AG04450 (cell line): ENCODE measurements at regions not wholly inside any gene's neighbourhood (a gene's known extent, or its start where the extent isn't known, plus 50 kb on each side); places are given as distances from the start of the nearest gene placed in this dataset.
"Not testable (repeated sequence)": the region's sequence is repeated elsewhere in the genome, so short reads cannot be mapped to it uniquely, and the experiment has no call there.

Experiments
- CTCF ChIA-PET: fragments of 300-600, 350-600 bp; formaldehyde crosslinking; extraction: SDS; loops from one replicate; lab custom pipeline; 2022; ENCODE audit warnings: antibody characterized with exemption, inconsistent platforms; lab: Charles Lee
- POLR2A ChIA-PET: fragments of 350-600 bp; formaldehyde crosslinking; extraction: SDS; loops from one replicate; lab custom pipeline; 2021; ENCODE audit warnings: antibody characterized with exemption, inconsistent platforms; lab: Yijun Ruan, JAX
- DNase-seq: peaks from one replicate; pipeline ENCODE4 v3.0.0-alpha.2; 2011; ENCODE audit warnings: low read depth, low spot score
- H3K27ac ChIP-seq: one replicate; pipeline ENCODE4 v1.5.1; 2012; ENCODE audit warnings: low read depth, low read length, control low read depth
- H3K27me3 ChIP-seq: one replicate; pipeline ENCODE4 v1.6.0; 2012; ENCODE audit warnings: low read length; ENCODE audit not compliant: control insufficient read depth, insufficient read depth
- H3K4me3 ChIP-seq: 2 replicates; pipeline ENCODE4 v1.5.1; 2011; ENCODE audit warnings: mild to moderate bottlenecking, low read depth, low read length, control low read depth
- H3K9me3 ChIP-seq: 2 replicates; pipeline ENCODE4 v1.5.1; 2012; ENCODE audit warnings: low read length; ENCODE audit not compliant: control insufficient read depth, insufficient read depth
- TF ChIP-seq, protein P1 (sequence below): IDR thresholded peaks from 2 replicates; pipeline ENCODE4 v1.5.1; 2011; ENCODE audit warnings: low read depth, low read length, control low read depth, inconsistent platforms

DNA sequence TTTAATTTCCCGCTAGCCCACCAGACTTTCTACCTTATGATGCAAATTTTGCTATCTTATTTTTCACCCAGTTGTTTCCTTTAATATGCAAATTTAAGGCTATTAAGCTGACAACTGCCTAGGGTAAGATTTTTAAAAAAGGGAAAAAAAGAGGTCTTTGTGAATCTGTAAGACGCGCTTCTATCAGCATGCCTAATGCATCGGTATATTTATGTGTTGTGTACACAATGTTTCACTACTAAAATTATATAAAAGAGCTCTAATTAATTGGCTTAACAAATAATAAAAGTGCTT is 386.6 kb downstream of the KIF20B start:
- POLR2A ChIA-PET = no interaction called here
- no peak for DNase-seq
- no peak overlapping the region for H3K27ac ChIP-seq
- no peaks in the 10 kb centered on the region for H3K9me3 ChIP-seq
- CTCF ChIA-PET = interaction anchor here (0.6 kb wide), 1 partner anchor 234 kb away, joined by 4 read pairs; no protein-coding TSS in a partner anchor
- no peak overlapping the region for H3K4me3 ChIP-seq
- TF ChIP-seq, protein P1, sequence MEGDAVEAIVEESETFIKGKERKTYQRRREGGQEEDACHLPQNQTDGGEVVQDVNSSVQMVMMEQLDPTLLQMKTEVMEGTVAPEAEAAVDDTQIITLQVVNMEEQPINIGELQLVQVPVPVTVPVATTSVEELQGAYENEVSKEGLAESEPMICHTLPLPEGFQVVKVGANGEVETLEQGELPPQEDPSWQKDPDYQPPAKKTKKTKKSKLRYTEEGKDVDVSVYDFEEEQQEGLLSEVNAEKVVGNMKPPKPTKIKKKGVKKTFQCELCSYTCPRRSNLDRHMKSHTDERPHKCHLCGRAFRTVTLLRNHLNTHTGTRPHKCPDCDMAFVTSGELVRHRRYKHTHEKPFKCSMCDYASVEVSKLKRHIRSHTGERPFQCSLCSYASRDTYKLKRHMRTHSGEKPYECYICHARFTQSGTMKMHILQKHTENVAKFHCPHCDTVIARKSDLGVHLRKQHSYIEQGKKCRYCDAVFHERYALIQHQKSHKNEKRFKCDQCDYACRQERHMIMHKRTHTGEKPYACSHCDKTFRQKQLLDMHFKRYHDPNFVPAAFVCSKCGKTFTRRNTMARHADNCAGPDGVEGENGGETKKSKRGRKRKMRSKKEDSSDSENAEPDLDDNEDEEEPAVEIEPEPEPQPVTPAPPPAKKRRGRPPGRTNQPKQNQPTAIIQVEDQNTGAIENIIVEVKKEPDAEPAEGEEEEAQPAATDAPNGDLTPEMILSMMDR = no peak
- no peaks in the 10 kb centered on the region for H3K27me3 ChIP-seq

DNA sequence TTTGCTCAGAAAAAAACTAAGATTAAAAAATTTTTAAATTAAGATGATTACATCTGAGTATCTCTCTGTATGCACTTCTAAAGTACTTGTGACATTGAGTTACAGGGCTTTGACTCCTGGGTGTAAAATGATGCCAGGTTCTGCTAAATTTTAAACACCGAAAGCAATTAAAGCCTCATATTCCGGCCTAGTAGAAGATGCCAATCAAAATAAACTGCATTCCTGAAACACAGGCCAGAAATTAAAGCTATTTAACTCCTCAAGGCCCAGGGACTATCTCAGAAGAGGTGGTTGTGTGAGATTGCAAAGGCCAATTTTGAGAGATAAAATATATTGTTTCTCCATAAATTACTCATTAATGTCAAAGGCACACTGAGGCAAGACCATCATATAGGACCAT is 388.3 kb downstream of the KIF20B start:
- ChIA-PET POLR2A (no interaction called here), CTCF (interaction anchor here (0.6 kb wide), 1 partner anchor 755 kb away, joined by 3 read pairs; no protein-coding TSS in a partner anchor)
- Histone ChIP-seq H3K27me3 (no peaks in the 10 kb centered on the region), H3K4me3 (no peak overlapping the region), H3K27ac (no peak overlapping the region), H3K9me3 (no peaks in the 10 kb centered on the region)
- DNase-seq = no peak
- TF ChIP-seq, protein P1 = no peak

- H3K9me3 ChIP-seq = no peaks in the 10 kb centered on the region
- DNase-seq = no peak
- TF ChIP-seq, protein P1 = no peak
- CTCF ChIA-PET = no interaction called here
- no peaks in the 10 kb centered on the region for H3K27me3 ChIP-seq
- no peak overlapping the region for H3K27ac ChIP-seq
- POLR2A ChIA-PET = no interaction called here
- H3K4me3 ChIP-seq = no peak overlapping the region
Measured at GRCh38 chr10:90096196-90096595, 394.8 kb downstream of the KIF20B start.

GRCh38 chr10:90107581-90107980 is 406.2 kb downstream of the KIF20B start:
- POLR2A ChIA-PET, H3K27ac ChIP-seq, CTCF ChIA-PET, DNase-seq, H3K9me3 ChIP-seq, H3K27me3 ChIP-seq, H3K4me3 ChIP-seq: not testable (repeated sequence)

DNA sequence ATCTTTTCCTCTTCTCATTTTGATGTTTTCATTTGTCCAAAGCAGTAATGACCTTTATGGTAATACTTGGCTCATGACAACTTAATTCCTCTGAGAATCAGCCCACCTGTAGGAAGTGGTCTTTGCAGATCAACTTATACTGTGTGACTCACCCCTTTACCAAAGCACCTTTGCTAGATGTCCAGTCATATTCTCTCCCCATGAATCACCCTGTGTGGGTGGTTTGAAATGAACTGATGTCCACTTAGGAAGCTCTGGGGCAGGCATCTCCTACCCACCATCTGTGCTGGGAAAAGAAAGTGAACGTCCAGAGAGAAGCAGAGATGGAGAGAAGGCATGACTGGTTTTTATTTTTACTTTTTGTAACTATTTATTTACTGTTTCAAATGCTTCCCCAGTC is 410.3 kb downstream of the KIF20B start:
- TF ChIP-seq, protein P1 = no peak
- DNase-seq = no peak
- H3K27ac ChIP-seq = no peak overlapping the region
- ChIA-PET POLR2A (no interaction called here), CTCF (no interaction called here)
- no peaks in the 10 kb centered on the region for H3K9me3 ChIP-seq
- H3K27me3 ChIP-seq = no peaks in the 10 kb centered on the region
- H3K4me3 ChIP-seq = no peak overlapping the region

DNA sequence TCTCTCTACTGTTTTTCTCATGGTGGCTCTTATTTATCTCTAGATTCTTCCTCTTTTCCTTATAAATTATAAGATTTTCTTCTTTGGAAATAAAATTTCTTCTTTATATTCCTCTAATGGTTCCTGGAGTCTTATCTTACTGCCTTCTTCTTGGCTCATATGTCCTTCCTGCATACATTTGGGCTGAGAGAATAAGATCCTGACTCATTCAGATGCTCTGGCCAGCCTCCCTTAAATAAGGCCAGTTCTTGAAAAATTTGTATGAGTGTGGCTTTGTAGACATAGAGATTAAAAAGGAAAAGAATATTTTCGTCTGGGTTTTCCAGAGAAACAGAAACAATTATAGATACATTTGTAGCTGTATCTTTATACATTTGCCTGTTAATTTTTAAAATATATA is 411.3 kb downstream of the KIF20B start:
- TF ChIP-seq, protein P1 = no peak
- no peak for DNase-seq
- no peaks in the 10 kb centered on the region for H3K27me3 ChIP-seq
- ChIA-PET POLR2A (no interaction called here), CTCF (no interaction called here)
- H3K9me3 ChIP-seq = no peaks in the 10 kb centered on the region
- no peak overlapping the region for H3K27ac ChIP-seq
- H3K4me3 ChIP-seq = no peak overlapping the region

DNA sequence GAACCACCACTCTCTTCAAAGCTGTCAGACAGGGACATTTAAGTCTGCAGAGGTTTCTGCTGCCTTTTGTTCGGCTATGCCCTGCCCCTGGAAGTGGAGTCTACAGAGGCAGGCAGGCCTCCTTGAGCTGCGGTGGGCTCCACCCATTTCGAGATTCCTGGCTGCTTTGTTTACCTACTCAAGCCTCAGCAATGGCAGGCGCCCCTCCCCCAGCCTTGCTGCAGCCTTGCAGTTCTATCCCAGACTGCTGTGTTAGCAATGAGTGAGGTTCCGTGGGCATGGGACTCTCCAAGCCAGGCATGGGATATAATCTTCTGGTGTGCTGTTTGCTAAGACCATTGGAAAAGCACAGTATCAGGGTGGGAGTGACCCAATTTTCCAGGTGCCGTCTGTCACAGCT is 417.2 kb downstream of the KIF20B start:
- H3K27me3 ChIP-seq, DNase-seq, H3K27ac ChIP-seq, CTCF ChIA-PET, POLR2A ChIA-PET, H3K9me3 ChIP-seq, H3K4me3 ChIP-seq: not testable (repeated sequence)

DNA sequence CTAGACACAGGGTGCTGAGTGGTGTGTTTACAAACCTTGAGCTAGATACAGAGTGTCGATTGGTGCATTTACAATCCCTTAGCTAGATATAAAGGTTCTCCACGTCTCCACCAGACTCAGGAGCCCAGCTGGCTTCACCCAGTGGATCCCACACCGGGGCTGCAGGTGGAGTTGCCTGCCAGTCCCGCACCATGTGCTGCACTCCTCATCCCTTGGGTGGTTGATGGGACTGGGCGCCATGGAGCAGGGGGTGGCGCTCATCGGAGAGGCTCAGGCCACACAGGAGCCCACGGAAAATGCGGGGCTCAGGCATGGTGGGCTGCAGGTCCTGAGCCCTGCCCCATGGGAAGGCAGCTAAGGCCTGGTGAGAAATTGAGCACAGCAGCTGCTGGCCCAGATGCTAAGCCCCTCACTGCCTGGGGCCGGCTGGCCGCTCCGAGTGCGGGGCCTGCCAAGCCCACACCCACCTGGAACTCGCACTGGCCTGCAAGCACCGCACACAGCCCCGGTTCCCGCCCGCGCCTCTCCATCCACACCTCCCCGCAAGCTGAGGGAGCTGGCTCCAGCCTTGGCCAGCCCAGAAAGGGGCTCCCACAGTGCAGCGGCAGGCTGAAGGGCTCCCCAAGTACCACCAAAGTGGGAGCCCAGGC is 418.4 kb downstream of the KIF20B start:
- POLR2A ChIA-PET, H3K27ac ChIP-seq, CTCF ChIA-PET, H3K9me3 ChIP-seq, H3K4me3 ChIP-seq, DNase-seq, H3K27me3 ChIP-seq: not testable (repeated sequence)
